BJ (cell line): ENCODE measurements at regions not wholly inside any gene's neighbourhood (a gene's known extent, or its start where the extent isn't known, plus 50 kb on each side); places are given as distances from the start of the nearest gene placed in this dataset.

Experiments
- CTCF ChIA-PET: fragments of 350-600 bp; formaldehyde crosslinking; extraction: SDS; loops from one replicate; lab custom pipeline; 2021; ENCODE audit warnings: antibody characterized with exemption, inconsistent platforms; lab: Yijun Ruan, JAX
- POLR2A ChIA-PET: fragments of 300-600 bp; sonication (Branson Sonifier 250); formaldehyde crosslinking; extraction: SDS; loops from one replicate; lab custom pipeline; 2021; ENCODE audit warnings: antibody characterized with exemption; lab: Charles Lee
- DNase-seq: peaks from one replicate; pipeline ENCODE4 v3.0.0-alpha.2; 2011; ENCODE audit warnings: low read depth
- H3K27me3 ChIP-seq: 2 replicates; pipeline ENCODE4 v1.6.0; 2011; ENCODE audit warnings: low read length; ENCODE audit not compliant: control insufficient read depth, insufficient read depth
- H3K36me3 ChIP-seq: 2 replicates; pipeline ENCODE4 v1.5.1; 2011; ENCODE audit warnings: low read length; ENCODE audit not compliant: control insufficient read depth, insufficient read depth
- H3K4me3 ChIP-seq: 2 replicates; pipeline ENCODE4 v1.5.1; 2011; ENCODE audit warnings: low read depth, mild to moderate bottlenecking, control low read depth, low read length
- TF ChIP-seq, protein P1 (sequence below): IDR thresholded peaks from 2 replicates; pipeline ENCODE4 v1.5.1; 2011; ENCODE audit warnings: low read depth, mild to moderate bottlenecking, control low read depth, inconsistent platforms, low read length, moderate library complexity; ENCODE audit not compliant: insufficient read depth

DNA sequence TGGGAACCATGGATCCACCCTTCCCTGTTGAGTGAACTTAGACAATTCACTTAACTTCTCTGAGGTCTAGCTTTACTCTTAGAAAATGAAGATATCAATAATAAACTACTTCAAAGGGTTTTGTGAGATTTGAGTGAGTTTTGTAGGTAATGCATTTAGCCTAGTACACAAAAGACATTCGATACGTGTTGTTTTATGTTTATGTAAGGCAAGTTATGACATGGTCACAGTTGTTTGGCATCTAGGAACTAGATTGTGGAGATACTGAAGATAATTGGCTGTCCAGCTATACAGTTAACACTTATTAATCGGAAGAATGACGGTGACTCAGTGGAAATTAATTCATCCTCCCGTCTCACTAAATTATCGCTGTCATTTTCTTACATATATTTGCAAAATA is 1781.1 kb upstream of the TENM3 start:
- Histone ChIP-seq H3K4me3 (no peak overlapping the region), H3K36me3 (no peaks in the 10 kb centered on the region), H3K27me3 (no peaks in the 10 kb centered on the region)
- CTCF ChIA-PET: no interaction called here
- TF ChIP-seq, protein P1, sequence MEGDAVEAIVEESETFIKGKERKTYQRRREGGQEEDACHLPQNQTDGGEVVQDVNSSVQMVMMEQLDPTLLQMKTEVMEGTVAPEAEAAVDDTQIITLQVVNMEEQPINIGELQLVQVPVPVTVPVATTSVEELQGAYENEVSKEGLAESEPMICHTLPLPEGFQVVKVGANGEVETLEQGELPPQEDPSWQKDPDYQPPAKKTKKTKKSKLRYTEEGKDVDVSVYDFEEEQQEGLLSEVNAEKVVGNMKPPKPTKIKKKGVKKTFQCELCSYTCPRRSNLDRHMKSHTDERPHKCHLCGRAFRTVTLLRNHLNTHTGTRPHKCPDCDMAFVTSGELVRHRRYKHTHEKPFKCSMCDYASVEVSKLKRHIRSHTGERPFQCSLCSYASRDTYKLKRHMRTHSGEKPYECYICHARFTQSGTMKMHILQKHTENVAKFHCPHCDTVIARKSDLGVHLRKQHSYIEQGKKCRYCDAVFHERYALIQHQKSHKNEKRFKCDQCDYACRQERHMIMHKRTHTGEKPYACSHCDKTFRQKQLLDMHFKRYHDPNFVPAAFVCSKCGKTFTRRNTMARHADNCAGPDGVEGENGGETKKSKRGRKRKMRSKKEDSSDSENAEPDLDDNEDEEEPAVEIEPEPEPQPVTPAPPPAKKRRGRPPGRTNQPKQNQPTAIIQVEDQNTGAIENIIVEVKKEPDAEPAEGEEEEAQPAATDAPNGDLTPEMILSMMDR: no peak
- DNase-seq: no peak
- POLR2A ChIA-PET: no interaction called here

DNA sequence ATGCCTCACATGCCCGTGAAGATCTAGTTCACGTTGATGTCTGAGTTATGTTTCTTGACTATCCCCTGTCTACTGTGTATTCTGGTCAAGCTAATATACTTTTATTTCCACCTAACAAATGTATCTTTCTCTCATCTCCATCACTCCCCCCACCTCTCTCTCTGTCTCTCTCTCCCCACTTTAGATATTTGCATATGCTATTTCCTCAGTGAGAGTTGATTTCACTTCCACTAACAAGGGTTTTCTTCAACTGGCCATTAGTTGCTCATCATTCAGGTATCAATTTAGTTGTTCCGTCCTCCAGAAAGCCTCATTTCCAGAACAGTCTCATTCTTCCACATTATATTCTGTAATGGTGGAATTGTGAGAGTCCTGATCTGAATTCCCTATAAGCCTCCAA is 1777.8 kb upstream of the TENM3 start:
- POLR2A ChIA-PET: no interaction called here
- DNase-seq: no peak
- TF ChIP-seq, protein P1: no peak
- H3K4me3 ChIP-seq: no peak overlapping the region
- no peaks in the 10 kb centered on the region for H3K36me3 ChIP-seq
- H3K27me3 ChIP-seq: no peaks in the 10 kb centered on the region
- CTCF ChIA-PET: no interaction called here

DNA sequence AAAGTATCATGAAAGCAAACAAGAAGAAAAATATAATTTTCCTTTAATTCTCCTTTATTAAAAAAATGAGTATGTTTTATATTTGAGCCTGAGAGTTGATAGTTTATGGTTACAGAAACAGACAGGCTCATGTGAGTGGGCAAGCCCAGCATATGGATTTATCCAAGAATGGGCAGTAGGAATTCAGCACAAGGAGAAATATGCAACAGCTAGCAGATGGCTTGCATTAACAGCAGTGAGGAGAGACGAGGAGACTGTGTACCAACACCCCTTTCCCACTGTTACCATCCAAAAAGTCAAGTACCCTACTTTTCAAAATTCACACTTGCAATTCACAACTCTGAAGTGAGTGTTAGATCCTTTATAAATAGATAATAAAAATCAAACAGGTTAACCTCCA is 1760.2 kb upstream of the TENM3 start:
- TF ChIP-seq, protein P1: no peak

DNA sequence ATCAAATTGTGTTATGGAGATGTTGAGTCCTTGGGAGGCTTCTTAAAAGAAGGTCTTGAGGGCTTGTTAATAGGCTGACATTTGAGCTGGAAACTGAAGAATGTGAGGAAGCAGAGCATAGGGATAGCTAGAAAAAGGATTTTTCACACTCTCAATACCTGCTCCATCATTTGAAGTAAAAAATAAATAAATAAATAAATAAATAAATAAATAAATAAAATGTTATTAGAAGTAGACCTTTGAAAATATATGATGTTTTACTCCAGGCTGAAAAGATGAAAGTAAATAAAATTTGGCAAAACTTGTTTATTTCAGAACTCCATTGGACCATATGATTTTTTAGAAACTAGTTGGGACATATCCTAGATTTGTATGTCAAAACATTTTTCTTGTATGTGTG is 1757.8 kb upstream of the TENM3 start:
- TF ChIP-seq, protein P1: no peak
- H3K36me3 ChIP-seq: no peaks in the 10 kb centered on the region
- H3K27me3 ChIP-seq: no peaks in the 10 kb centered on the region
- no peak overlapping the region for H3K4me3 ChIP-seq
- CTCF ChIA-PET: interaction anchor here (0.6 kb wide), 1 partner anchor 24 kb away, joined by 3 read pairs; no protein-coding TSS in a partner anchor
- DNase-seq: no peak
- POLR2A ChIA-PET: no interaction called here

More for the DNA sequence above, 1760.2 kb upstream of the TENM3 start:
- POLR2A ChIA-PET: no interaction called here
- no peaks in the 10 kb centered on the region for H3K27me3 ChIP-seq
- H3K36me3 ChIP-seq: no peaks in the 10 kb centered on the region
- CTCF ChIA-PET: no interaction called here
- DNase-seq: no peak
- no peak overlapping the region for H3K4me3 ChIP-seq

DNA sequence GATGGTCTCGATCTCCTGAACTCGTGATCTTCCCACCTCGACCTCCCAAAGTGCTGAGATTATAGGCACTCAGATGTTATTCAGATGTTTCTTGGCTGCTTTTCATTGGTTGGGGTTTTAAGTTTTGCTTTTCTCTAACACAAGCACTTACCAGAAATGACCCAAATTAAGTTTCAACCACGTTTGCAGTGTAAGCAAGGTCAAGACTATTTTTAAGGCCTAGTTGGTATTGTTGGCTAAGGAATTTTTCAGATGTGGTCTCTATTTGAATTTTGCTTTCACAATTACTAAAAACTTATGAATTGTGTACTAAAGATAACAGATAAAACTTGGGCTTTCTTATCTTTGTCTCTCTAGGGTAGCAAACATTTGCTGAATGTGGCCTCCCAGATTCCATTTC is 1756.9 kb upstream of the TENM3 start:
- H3K27me3 ChIP-seq: no peaks in the 10 kb centered on the region
- ChIA-PET CTCF (no interaction called here), POLR2A (no interaction called here)
- no peaks in the 10 kb centered on the region for H3K36me3 ChIP-seq
- no peak for DNase-seq
- TF ChIP-seq, protein P1: no peak
- no peak overlapping the region for H3K4me3 ChIP-seq
